Spinal cord (tissue), 9 donors: ENCODE measurements at regions not wholly inside any gene's neighbourhood (a gene's known extent, or its start where the extent isn't known, plus 50 kb on each side); places are given as distances from the start of the nearest gene placed in this dataset.
"Not testable (repeated sequence)": the region's sequence is repeated elsewhere in the genome, so short reads cannot be mapped to it uniquely, and the experiment has no call there.

ENCODE experiments used
- DNase-seq, 6 donors: peaks; one replicate each; pipeline versions ENCODE4 v3.0.0 to v3.0.0-alpha.2; 2013 to 2015; ENCODE audit warnings: low spot score in 6 of 6, low read depth in 4 of 6
- H3K27ac ChIP-seq: one replicate; pipeline ENCODE4 v1.5.1; 2013; ENCODE audit warnings: low read depth, low read length, control low read depth
- H3K27me3 ChIP-seq: one replicate; pipeline ENCODE4 v1.6.1; 2013; ENCODE audit warnings: low read length; ENCODE audit not compliant: control insufficient read depth, insufficient read depth
- H3K36me3 ChIP-seq: one replicate; pipeline ENCODE4 v1.6.1; 2013; ENCODE audit warnings: low read length; ENCODE audit not compliant: control insufficient read depth, insufficient read depth
- H3K4me1 ChIP-seq: one replicate; pipeline ENCODE4 v1.6.1; 2013; ENCODE audit warnings: low read length; ENCODE audit not compliant: control insufficient read depth, insufficient read depth
- H3K4me3 ChIP-seq: one replicate; pipeline ENCODE4 v1.5.1; 2013; ENCODE audit warnings: low read depth, low read length, control low read depth
- H3K9me3 ChIP-seq: one replicate; pipeline ENCODE4 v1.6.1; 2013; ENCODE audit warnings: low read length; ENCODE audit not compliant: control insufficient read depth, insufficient read depth
- WGBS: methylation state at CpG from one replicate; pipeline ENCODE4 v1.1.5; 2013; ENCODE audit warnings: missing lambda C conversion rate; ENCODE audit not compliant: insufficient coverage; 5-methylcytosine and 5-hydroxymethylcytosine counted together
- donor health status: healthy.

GRCh38 chr18:43827311-43827710, 550.0 kb upstream of the SYT4 start:
- H3K4me1 ChIP-seq, result peaks cover 2% of the 10 kb centered on the region
- peak in 2 of 6 donors; percentile 31 to 93 for DNase-seq
- H3K27me3 ChIP-seq, result no peaks in the 10 kb centered on the region
- no peak overlapping the region for H3K27ac ChIP-seq
- no peaks in the 10 kb centered on the region for H3K36me3 ChIP-seq
- 0% methylated on average over 1 of the region's 4 CpGs for WGBS
- H3K9me3 ChIP-seq, result no peaks in the 10 kb centered on the region
- H3K4me3 ChIP-seq, result no peak overlapping the region

GRCh38 chr18:43830303-43830702, 553.0 kb upstream of the SYT4 start:
- peak in 1 of 6 donors; percentile 9 for DNase-seq
- peaks cover 2% of the 10 kb centered on the region for H3K4me1 ChIP-seq
- H3K4me3 ChIP-seq, result no peak overlapping the region
- H3K27me3 ChIP-seq, result no peaks in the 10 kb centered on the region
- H3K36me3 ChIP-seq, result no peaks in the 10 kb centered on the region
- H3K27ac ChIP-seq, result no peak overlapping the region
- no CpG with 5 or more reads among the region's 1 CpG for WGBS
- H3K9me3 ChIP-seq, result no peaks in the 10 kb centered on the region

- no peaks in the 10 kb centered on the region for H3K36me3 ChIP-seq
- peaks cover 2% of the 10 kb centered on the region for H3K4me1 ChIP-seq
- H3K27me3 ChIP-seq, result no peaks in the 10 kb centered on the region
- H3K4me3 ChIP-seq, result no peak overlapping the region
- no CpG with 5 or more reads among the region's 6 CpGs for WGBS
- H3K27ac ChIP-seq, result no peak overlapping the region
- peak in 4 of 6 donors; percentile 17 to 89 (median 48) for DNase-seq
- H3K9me3 ChIP-seq, result no peaks in the 10 kb centered on the region
Measured at GRCh38 chr18:43830947-43831346, 553.7 kb upstream of the SYT4 start.

GRCh38 chr18:43846299-43846698, 569.0 kb upstream of the SYT4 start:
- Histone ChIP-seq H3K27me3 (no peaks in the 10 kb centered on the region), H3K9me3 (no peaks in the 10 kb centered on the region), H3K27ac (no peak overlapping the region), H3K4me1 (no peaks in the 10 kb centered on the region), H3K36me3 (no peaks in the 10 kb centered on the region), H3K4me3 (no peak overlapping the region)
- WGBS, result no CpG with 5 or more reads among the region's 1 CpG
- DNase-seq, result peak in 1 of 6 donors; percentile 26

GRCh38 chr18:43847164-43848091, 570.1 kb upstream of the SYT4 start:
- H3K9me3 ChIP-seq, result no peaks in the 10 kb centered on the region
- 14% methylated on average over 1 of the region's 8 CpGs for WGBS
- peak in 1 of 6 donors; percentile 35 for DNase-seq
- peak overlapping the region; percentile 15 for H3K27ac ChIP-seq
- no peak overlapping the region for H3K4me3 ChIP-seq
- H3K4me1 ChIP-seq, result no peaks in the 10 kb centered on the region
- no peaks in the 10 kb centered on the region for H3K27me3 ChIP-seq
- H3K36me3 ChIP-seq, result no peaks in the 10 kb centered on the region

GRCh38 chr18:43849831-43850230, 572.5 kb upstream of the SYT4 start:
- not testable (repeated sequence) for H3K4me1 ChIP-seq, H3K4me3 ChIP-seq, H3K9me3 ChIP-seq, DNase-seq, H3K27ac ChIP-seq, H3K27me3 ChIP-seq, H3K36me3 ChIP-seq
- WGBS, result no CpG with 5 or more reads among the region's 2 CpGs

DNA sequence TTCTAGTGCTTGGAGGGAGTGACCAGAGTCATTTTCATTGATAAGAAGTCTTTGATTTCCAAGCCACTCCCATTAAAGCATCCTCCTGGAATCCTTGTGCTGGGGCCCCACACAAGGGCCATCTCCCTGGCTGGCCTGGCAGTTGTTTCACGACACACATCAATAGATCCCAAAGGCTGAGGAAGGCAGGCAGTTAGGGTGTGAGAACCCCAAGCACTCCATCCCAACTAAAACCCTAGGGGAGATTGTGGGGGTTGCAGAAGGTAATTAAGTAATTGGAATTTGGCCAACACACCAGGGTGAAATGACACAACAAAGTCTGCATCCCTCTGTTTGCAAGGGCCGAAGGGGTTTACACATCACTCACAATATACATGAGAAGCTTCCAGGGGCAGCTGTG, 578.1 kb upstream of the SYT4 start:
- no peaks in the 10 kb centered on the region for H3K36me3 ChIP-seq
- H3K27me3 ChIP-seq, result no peaks in the 10 kb centered on the region
- H3K4me1 ChIP-seq, result no peaks in the 10 kb centered on the region
- no CpG with 5 or more reads among the region's 2 CpGs for WGBS
- no peaks in the 10 kb centered on the region for H3K9me3 ChIP-seq
- H3K27ac ChIP-seq, result no peak overlapping the region
- no peak for DNase-seq
- H3K4me3 ChIP-seq, result no peak overlapping the region

- H3K36me3 ChIP-seq, result no peaks in the 10 kb centered on the region
- no CpG with 5 or more reads among the region's 1 CpG for WGBS
- peak overlapping the region; percentile 16 for H3K27ac ChIP-seq
- no peaks in the 10 kb centered on the region for H3K4me1 ChIP-seq
- H3K27me3 ChIP-seq, result no peaks in the 10 kb centered on the region
- no peaks in the 10 kb centered on the region for H3K9me3 ChIP-seq
- DNase-seq, result peak in 1 of 6 donors; percentile 78
- H3K4me3 ChIP-seq, result no peak overlapping the region
Measured at GRCh38 chr18:43863180-43863579, 585.9 kb upstream of the SYT4 start.

GRCh38 chr18:43866696-43867095, 589.4 kb upstream of the SYT4 start:
- Histone ChIP-seq H3K4me3 (no peak overlapping the region), H3K9me3 (no peaks in the 10 kb centered on the region), H3K4me1 (no peaks in the 10 kb centered on the region), H3K36me3 (no peaks in the 10 kb centered on the region), H3K27me3 (no peaks in the 10 kb centered on the region), H3K27ac (no peak overlapping the region)
- no peak for DNase-seq

DNA sequence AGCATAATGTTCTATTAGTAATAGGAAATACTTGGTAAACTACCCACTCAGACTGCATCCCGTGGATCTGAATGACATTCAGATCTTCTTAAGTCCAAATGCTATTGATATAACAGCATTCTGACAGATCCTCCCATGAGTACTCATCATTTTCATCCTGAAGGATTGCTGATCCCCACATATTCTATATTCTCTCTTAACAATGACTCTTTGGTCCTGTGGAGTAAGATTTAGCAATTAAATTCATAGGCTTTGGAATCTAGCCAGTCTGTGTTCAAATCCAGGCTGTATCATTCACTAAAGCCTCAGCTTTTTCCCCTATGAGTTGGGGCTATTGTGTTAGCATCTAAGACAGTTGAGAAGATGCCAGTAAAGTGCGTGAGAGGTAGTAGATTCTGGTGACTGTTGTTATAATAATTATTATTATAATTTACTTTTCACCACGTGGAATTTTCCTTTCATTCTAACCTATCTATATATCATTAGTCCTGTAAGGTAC, 591.3 kb upstream of the SYT4 start:
- 40% methylated on average over 1 of the region's 3 CpGs for whole genome bisulfite sequencing
- no peak overlapping the region for H3K27ac ChIP-seq
- no peaks in the 10 kb centered on the region for H3K4me1 ChIP-seq
- no peaks in the 10 kb centered on the region for H3K27me3 ChIP-seq
- no peaks in the 10 kb centered on the region for H3K36me3 ChIP-seq
- H3K9me3 ChIP-seq, result no peaks in the 10 kb centered on the region
- no peak for DNase-seq
- H3K4me3 ChIP-seq, result no peak overlapping the region
